NCI-H1436 (cell line): ENCODE measurements at regions not wholly inside any gene's neighbourhood (a gene's known extent, or its start where the extent isn't known, plus 50 kb on each side); places are given as distances from the start of the nearest gene placed in this dataset.

Source experiments
- DNase-seq: peaks from one replicate; lab custom pipeline; 2025; lab: John Stamatoyannopoulos, UW

- no peak for DNase-seq
Measured at GRCh38 chr9:13990331-13990730, 323.6 kb downstream of the NFIB start.

- DNase-seq, result no peak
Measured at GRCh38 chr9:13988944-13989343, 325.0 kb downstream of the NFIB start.

GRCh38 chr9:13983607-13984006 is 330.3 kb downstream of the NFIB start:
- DNase-seq, result no peak

GRCh38 chr9:13979941-13980318 is 334.0 kb downstream of the NFIB start:
- no peak for DNase-seq

GRCh38 chr9:13975611-13976290 is 338.2 kb downstream of the NFIB start:
- no peak for DNase-seq

- no peak for DNase-seq
Measured at GRCh38 chr9:13974891-13975290, 339.1 kb downstream of the NFIB start.

- no peak for DNase-seq
Measured at GRCh38 chr9:13971966-13972655, 341.8 kb downstream of the NFIB start.

GRCh38 chr9:13971415-13971814 is 342.5 kb downstream of the NFIB start:
- DNase-seq, result no peak

GRCh38 chr9:13970426-13970825 is 343.5 kb downstream of the NFIB start:
- no peak for DNase-seq

GRCh38 chr9:13970018-13970417 is 343.9 kb downstream of the NFIB start:
- no peak for DNase-seq

GRCh38 chr9:13967438-13967837 is 346.5 kb downstream of the NFIB start:
- no peak for DNase-seq

- DNase-seq, result no peak
Measured at GRCh38 chr9:13967011-13967410, 346.9 kb downstream of the NFIB start.

GRCh38 chr9:13963005-13963653 is 350.8 kb downstream of the NFIB start:
- DNase-seq, result no peak

- DNase-seq, result no peak
Measured at GRCh38 chr9:13962006-13962405, 351.9 kb downstream of the NFIB start.

- no peak for DNase-seq
Measured at GRCh38 chr9:13960011-13960765, 353.8 kb downstream of the NFIB start.

- DNase-seq, result no peak
Measured at GRCh38 chr9:13958672-13959071, 355.3 kb downstream of the NFIB start.

GRCh38 chr9:13957089-13957488 is 356.9 kb downstream of the NFIB start:
- DNase-seq, result no peak

GRCh38 chr9:13956107-13956506 is 357.8 kb downstream of the NFIB start:
- DNase-seq, result no peak

- DNase-seq, result peak; percentile 65
Measured at GRCh38 chr9:13952906-13953305, 361.0 kb downstream of the NFIB start.

- no peak for DNase-seq
Measured at GRCh38 chr9:13948037-13948436, 365.9 kb downstream of the NFIB start.

GRCh38 chr9:13943176-13943575 is 370.8 kb downstream of the NFIB start:
- DNase-seq, result no peak

GRCh38 chr9:13942695-13943094 is 371.2 kb downstream of the NFIB start:
- no peak for DNase-seq

GRCh38 chr9:13942201-13942600 is 371.7 kb downstream of the NFIB start:
- no peak for DNase-seq
